GDM1 (cell line): ENCODE measurements at regions not wholly inside any gene's neighbourhood (a gene's known extent, or its start where the extent isn't known, plus 50 kb on each side); places are given as distances from the start of the nearest gene placed in this dataset.
"Not testable (repeated sequence)": the region's sequence is repeated elsewhere in the genome, so short reads cannot be mapped to it uniquely, and the experiment has no call there.

Source experiments
- DNase-seq: peaks from one replicate; lab custom pipeline; 2025; lab: John Stamatoyannopoulos, UW

- no peak for DNase-seq
Measured at GRCh38 chr13:73576291-73576690, 517.5 kb downstream of the KLF5 start.

- no peak for DNase-seq
Measured at GRCh38 chr13:73572824-73573223, 514.0 kb downstream of the KLF5 start.

DNA sequence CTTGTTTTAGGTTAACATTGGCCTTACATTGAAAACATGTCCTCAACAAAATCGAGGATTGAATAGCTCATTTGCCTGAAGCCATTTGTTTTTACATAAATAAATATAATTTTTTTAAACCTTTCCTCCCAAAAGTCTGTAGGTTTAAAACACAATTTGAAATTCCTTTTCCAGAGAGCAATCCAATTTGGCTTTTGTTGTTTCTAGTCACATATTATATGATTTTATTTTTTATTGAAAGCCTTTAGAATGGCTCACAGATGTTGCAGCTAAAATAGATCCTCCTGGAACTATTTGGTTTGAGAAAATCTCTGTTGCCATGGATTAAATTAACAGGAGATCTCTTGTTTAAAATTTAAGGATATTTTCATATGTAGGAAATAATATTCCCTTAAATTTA is 512.6 kb downstream of the KLF5 start:
- no peak for DNase-seq

DNA sequence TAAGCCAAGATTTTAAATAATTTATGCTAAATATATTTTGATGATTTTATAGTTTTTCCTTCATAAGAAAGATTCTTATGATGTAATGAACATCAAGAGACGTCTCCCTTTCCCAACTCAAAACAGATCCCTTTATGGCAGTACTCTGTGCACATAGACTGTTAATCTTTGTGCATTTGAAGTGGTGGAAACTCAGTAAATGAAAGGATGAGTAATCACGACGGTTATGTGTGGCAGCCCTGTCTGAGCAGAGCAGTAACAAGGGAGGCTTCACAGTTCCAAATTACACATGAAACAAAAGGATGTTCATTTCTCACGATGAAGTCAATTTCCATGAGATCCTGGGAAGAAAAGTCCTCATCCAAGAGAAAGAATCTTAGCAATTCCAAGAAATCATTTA is 498.1 kb downstream of the KLF5 start:
- DNase-seq, result no peak

GRCh38 chr13:73556128-73556527 is 497.3 kb downstream of the KLF5 start:
- no peak for DNase-seq

DNA sequence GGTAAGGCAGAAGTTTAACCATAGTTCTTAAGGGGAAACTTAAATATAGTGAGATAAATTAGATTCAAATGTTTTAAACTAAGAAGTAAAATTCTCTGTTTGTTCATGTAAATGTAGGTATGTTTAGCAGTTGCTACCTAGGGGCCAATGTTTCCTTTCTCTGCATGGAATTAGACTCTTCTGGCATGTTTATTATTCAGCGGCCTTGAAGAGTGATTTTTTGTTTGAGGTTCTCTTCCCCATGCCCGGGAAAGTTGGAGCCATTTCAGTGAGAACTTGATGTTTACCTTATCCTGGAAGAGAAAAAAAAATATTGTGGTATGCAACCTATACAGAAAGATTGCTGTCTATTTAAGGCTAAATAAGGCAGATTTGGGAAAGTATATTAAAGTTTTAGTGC is 492.9 kb downstream of the KLF5 start:
- no peak for DNase-seq

- no peak for DNase-seq
Measured at GRCh38 chr13:73549717-73550116, 490.9 kb downstream of the KLF5 start.

DNA sequence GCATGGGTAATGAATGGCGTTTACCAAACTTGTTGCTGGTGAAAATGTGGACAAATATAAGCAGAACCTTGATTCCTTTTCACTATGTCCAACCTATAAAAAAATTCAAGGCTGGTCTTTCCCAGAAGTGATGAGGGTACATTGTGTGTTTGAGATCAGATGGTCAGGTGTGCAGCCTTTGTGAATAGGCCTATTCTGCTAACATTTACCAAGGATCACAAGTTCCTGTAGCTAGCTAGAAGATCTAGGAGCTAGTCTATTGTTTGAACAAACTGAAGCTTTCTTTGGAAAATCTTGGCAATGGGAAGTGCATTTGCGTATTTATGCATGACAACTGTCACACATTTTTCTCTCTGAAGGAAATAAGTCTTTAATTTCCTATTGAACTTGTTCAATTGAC is 489.6 kb downstream of the KLF5 start:
- no peak for DNase-seq

- DNase-seq, result no peak
Measured at GRCh38 chr13:73547239-73547638, 488.4 kb downstream of the KLF5 start.

- DNase-seq, result no peak
Measured at GRCh38 chr13:73544175-73544574, 485.4 kb downstream of the KLF5 start.

DNA sequence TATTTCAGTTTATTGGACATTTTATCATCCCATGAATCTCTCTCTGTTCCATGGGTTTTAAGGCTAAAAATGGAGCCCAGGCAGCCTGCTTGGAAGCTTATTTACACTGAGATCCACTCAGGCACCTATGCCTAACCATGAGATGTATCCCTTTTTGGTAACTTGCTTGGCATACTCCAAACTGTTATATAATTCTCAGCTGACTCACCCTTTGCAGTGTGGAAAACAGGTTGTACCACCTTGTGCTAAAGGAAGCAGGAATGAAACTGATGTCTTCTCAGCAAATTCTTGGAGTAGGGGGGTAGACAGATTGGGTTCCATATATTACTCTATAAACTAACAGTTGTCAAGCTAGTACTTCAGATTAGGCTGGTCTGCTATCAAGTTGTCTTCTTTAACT is 483.6 kb downstream of the KLF5 start:
- DNase-seq, result no peak

DNA sequence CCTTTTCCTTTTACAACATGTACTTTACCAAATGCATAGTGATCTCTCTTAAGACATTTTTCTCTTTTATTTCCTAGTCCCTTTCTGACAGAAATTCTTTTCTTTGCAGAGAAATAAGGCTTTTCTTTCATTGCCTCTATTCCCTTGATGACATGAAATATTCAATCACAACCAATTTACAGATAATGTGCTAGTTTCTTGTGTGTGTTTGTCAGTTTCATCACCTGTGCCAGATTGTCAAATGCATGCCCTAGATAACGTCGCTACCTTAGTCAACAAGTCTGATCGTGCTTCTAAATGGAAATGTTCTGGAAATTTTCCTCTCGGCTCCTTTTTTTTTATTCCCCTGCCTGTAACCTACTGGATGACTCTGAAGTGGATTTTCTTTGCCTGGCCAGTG is 478.1 kb downstream of the KLF5 start:
- DNase-seq, result no peak

- DNase-seq, result no peak
Measured at GRCh38 chr13:73535341-73535740, 476.5 kb downstream of the KLF5 start.

DNA sequence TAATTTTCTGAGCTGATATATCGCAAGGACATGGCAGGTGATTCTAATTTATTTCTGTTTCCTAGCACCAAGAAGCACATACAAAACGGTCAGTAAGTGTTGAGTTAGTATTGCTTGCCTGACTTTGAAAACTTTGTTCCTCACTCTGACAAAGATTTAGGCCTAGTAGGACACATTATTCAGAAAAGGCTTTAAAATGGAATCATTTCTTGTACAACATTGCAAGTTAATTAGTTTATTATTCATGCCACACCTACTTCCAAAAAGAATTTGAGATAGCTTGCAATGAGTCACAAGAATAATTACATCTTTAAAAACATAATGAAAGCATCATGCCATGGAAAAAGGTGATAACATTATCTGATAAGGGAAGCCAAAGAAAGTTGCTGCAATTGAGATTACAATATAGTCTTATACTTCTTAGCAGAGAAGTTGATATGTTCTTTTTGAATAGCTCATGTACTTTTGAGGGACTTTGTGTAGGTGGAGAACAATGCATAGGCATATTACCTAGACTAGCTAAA is 474.2 kb downstream of the KLF5 start:
- DNase-seq, result no peak

DNA sequence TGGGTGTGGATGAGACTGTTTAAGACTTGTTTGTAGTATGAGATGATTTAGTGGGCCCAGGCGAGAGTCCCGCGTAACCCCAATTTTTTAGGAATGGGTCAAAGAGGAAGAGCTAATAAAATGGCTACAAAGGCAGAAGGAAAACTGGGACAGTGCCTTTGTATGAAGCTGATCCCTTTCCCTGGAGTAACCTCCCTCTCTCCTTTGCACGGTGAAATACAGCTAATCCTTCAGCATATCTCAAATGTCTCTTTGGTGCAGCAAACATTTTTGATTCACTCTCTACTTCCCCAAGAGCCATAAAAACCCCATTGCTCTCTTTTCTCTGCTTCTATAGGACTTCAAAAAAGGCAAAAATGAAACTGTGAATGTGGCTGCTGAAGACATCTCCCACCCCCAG is 473.8 kb downstream of the KLF5 start:
- DNase-seq, result no peak

DNA sequence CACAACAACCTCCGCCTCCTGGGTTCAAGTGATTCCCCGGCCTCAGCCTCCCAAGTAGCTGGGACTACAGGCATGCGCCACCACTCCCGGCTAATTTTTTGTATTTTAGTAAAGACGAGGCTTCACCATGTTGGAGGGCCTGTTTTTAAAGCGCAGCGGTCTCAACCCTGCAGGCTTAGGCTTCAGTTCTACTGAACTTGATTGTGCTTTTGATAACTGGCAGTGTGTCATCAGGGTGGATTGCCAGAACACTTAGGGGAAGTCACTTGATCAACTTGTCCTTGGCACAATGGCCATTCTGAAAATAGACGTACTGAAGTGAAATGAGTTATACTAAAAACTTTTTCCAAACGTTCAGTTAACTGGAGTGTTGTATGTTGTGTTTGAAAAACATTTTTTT is 472.2 kb downstream of the KLF5 start:
- DNase-seq, result no peak

- no peak for DNase-seq
Measured at GRCh38 chr13:73522937-73523336, 464.1 kb downstream of the KLF5 start.

GRCh38 chr13:73521985-73522524 is 463.2 kb downstream of the KLF5 start:
- no peak for DNase-seq

- no peak for DNase-seq
Measured at GRCh38 chr13:73521290-73521624, 462.5 kb downstream of the KLF5 start.

DNA sequence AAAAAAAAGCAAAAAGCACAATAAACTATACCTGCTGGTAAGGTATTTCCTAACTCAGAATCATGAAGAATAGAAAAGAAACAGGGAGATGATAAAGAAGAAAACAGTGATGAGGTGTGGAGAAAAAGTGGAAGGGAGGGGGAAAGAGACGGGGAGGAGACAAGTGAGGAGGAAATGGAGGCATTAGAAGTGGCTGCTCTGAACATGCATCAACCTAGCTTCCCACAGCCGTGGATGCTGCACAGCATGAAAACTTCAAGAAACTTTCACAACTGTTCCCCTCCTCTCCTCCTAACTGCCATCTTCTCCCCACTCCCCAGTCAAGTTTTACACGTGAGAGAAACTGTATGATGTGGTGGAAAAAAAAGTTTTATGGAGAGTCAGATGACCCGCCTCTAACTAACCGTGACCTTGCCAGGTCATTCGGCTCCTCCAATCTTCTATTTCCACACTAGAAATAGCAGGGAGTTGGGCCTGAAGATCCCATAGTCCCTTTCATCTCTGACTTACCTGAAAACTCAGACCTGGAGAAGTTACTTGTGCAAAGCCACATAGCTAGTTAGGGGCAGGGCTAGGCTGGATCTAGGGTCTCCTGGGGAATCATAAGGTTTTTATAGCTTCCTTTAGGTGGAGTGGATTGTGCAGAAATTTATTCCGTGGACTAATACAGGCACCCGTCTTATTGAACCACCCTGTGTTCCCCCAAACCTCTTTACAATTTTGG is 461.9 kb downstream of the KLF5 start:
- DNase-seq, result no peak

- DNase-seq, result not testable (repeated sequence)
Measured at GRCh38 chr13:73520135-73520534, 461.3 kb downstream of the KLF5 start.

- DNase-seq, result no peak
Measured at GRCh38 chr13:73519396-73520116, 460.8 kb downstream of the KLF5 start.

- DNase-seq, result no peak
Measured at GRCh38 chr13:73517766-73518165, 459.0 kb downstream of the KLF5 start.
